ENCODE measurements at regions not wholly inside any gene's neighbourhood (a gene's known extent, or its start where the extent isn't known, plus 50 kb on each side); places are given as distances from the start of the nearest gene placed in this dataset.

DNA sequence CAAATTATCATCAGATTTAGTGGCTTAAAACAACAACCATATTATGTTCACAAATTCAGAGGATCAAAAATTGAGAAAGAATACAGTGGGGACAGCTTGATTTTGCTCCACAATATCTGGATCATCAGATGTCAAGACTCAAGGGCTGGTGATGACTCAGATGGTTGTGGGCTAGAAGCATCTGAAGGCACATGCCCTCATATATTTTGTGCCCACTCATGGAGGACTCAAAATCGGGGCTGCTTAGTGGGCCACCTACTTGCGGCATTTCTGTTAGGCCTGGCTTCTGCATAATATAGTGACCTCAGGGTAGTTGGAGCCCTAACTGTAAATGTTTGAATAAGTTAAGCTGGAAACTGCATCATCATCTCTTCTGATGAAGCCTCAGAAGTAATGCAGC lies 584.5 kb downstream of the SLC16A7 start:
- in situ Hi-C loops (cut with HindIII; ENCODE audit: low pct_ligation_motif_present, low sequenced_read_pairs): no loop called here
- H3K4me3 ChIP-seq (ENCODE audit: low read depth, low read length): no peak overlapping the region
- H3K27ac ChIP-seq: no peak overlapping the region
- H3K36me3 ChIP-seq (replicated peaks): no peaks in the 10 kb centered on the region
- DNase-seq: no peak
- no peaks in the 10 kb centered on the region for H3K27me3 ChIP-seq (replicated peaks)
- TF ChIP-seq, protein P1, sequence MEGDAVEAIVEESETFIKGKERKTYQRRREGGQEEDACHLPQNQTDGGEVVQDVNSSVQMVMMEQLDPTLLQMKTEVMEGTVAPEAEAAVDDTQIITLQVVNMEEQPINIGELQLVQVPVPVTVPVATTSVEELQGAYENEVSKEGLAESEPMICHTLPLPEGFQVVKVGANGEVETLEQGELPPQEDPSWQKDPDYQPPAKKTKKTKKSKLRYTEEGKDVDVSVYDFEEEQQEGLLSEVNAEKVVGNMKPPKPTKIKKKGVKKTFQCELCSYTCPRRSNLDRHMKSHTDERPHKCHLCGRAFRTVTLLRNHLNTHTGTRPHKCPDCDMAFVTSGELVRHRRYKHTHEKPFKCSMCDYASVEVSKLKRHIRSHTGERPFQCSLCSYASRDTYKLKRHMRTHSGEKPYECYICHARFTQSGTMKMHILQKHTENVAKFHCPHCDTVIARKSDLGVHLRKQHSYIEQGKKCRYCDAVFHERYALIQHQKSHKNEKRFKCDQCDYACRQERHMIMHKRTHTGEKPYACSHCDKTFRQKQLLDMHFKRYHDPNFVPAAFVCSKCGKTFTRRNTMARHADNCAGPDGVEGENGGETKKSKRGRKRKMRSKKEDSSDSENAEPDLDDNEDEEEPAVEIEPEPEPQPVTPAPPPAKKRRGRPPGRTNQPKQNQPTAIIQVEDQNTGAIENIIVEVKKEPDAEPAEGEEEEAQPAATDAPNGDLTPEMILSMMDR (IDR thresholded peaks at IDR 0.05; ENCODE audit: low read depth, low read length, missing control alignments): no peak

DNA sequence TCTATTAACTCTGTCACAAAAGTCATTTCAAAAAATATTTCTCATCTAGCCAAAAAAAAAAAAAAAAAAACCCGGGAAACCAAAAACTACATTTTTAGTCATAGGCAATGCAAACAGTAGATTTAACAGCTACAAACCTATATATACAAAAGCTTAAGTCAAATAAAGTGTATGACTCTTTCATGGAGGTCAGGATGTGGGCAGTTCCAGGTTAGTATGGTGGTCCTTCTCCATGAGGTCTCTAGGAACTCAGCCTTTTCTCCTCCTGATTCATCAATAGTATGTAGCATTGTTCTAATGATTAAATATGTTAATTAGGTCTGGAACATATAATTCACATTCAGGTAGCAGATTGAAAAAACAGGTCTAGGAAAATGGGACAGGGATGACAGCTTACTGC lies 586.5 kb downstream of the SLC16A7 start:
- TF ChIP-seq, protein P1 (IDR thresholded peaks at IDR 0.05; ENCODE audit: low read depth, low read length, missing control alignments): no peak
- Histone ChIP-seq H3K36me3 (replicated peaks) (no peaks in the 10 kb centered on the region), H3K4me3 (ENCODE audit: low read depth, low read length) (no peak overlapping the region), H3K27me3 (replicated peaks) (no peaks in the 10 kb centered on the region), H3K27ac (no peak overlapping the region)
- in situ Hi-C loops (cut with HindIII; ENCODE audit: low pct_ligation_motif_present, low sequenced_read_pairs): no loop called here
- no peak for DNase-seq

DNA sequence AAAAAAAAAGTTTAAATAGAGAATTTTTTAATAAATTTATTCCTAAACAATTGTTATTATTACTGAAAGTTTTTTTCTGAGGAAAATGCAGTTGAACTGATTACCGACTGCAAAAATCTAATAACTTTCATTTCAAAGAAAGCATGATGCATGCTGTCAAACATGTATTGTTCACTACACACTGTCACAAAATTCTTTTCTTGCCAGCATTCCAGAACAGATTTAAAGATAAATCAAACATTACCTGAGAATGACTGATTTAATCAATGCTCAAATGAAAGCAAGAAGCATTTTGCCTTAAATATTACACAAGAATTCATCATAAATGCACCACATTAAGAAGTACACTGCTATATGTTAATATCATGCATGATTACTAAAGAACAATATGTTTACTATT lies 588.3 kb downstream of the SLC16A7 start:
- no peak overlapping the region for H3K27ac ChIP-seq
- in situ Hi-C loops (cut with HindIII; ENCODE audit: low pct_ligation_motif_present, low sequenced_read_pairs): no loop called here
- TF ChIP-seq, protein P1 (IDR thresholded peaks at IDR 0.05; ENCODE audit: low read depth, low read length, missing control alignments): no peak
- no peak overlapping the region for H3K4me3 ChIP-seq (ENCODE audit: low read depth, low read length)
- H3K27me3 ChIP-seq (replicated peaks): no peaks in the 10 kb centered on the region
- H3K36me3 ChIP-seq (replicated peaks): no peaks in the 10 kb centered on the region
- DNase-seq: no peak

DNA sequence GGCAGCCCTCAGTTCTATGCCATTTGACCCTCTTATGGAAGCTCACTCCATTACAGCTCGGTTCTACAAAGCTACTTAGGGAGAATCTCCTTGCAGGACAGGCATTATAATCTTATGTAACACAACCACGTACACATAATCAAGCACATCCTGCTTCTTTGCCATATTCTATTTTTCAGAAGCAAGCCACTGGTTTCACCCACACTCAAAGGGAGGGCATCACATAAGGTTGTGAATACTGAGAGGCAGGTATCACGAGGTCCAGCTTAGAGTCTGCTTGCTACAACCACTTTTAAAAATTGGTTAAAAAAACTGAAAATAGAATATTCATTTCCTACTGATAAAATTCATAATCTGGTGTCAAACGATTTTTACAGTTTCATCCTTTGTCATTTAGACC lies 589.2 kb downstream of the SLC16A7 start:
- in situ Hi-C loops (cut with HindIII; ENCODE audit: low pct_ligation_motif_present, low sequenced_read_pairs): no loop called here
- H3K27ac ChIP-seq: no peak overlapping the region

DNA sequence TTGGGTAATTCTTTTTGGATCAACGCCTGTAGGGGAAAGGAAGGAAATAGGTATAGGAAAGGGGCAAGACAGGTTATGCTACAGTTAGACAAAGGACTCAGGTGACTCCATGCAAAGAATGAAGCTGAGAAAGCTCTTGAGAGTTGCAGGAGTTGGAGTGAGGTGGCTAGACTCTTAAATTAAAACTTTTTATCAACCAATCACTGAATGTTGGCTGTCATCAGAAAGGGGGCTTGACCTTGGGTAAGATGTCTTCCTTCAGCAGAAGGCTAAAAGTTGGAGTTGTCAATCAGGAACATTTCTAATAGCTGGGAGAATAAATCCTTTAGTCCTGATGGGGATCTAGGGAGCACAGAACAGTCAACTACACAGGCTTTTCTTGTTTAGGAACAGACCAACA lies 595.4 kb downstream of the SLC16A7 start:
- Histone ChIP-seq H3K36me3 (replicated peaks) (no peaks in the 10 kb centered on the region), H3K27ac (no peak overlapping the region), H3K27me3 (replicated peaks) (no peaks in the 10 kb centered on the region), H3K4me3 (ENCODE audit: low read depth, low read length) (no peak overlapping the region)
- DNase-seq: no peak
- TF ChIP-seq, protein P1 (IDR thresholded peaks at IDR 0.05; ENCODE audit: low read depth, low read length, missing control alignments): no peak
- in situ Hi-C loops (cut with HindIII; ENCODE audit: low pct_ligation_motif_present, low sequenced_read_pairs): no loop called here

More for the DNA sequence above, 589.2 kb downstream of the SLC16A7 start:
- DNase-seq: no peak
- H3K27me3 ChIP-seq (replicated peaks): no peaks in the 10 kb centered on the region
- TF ChIP-seq, protein P1 (IDR thresholded peaks at IDR 0.05; ENCODE audit: low read depth, low read length, missing control alignments): no peak
- no peaks in the 10 kb centered on the region for H3K36me3 ChIP-seq (replicated peaks)
- H3K4me3 ChIP-seq (ENCODE audit: low read depth, low read length): no peak overlapping the region

DNA sequence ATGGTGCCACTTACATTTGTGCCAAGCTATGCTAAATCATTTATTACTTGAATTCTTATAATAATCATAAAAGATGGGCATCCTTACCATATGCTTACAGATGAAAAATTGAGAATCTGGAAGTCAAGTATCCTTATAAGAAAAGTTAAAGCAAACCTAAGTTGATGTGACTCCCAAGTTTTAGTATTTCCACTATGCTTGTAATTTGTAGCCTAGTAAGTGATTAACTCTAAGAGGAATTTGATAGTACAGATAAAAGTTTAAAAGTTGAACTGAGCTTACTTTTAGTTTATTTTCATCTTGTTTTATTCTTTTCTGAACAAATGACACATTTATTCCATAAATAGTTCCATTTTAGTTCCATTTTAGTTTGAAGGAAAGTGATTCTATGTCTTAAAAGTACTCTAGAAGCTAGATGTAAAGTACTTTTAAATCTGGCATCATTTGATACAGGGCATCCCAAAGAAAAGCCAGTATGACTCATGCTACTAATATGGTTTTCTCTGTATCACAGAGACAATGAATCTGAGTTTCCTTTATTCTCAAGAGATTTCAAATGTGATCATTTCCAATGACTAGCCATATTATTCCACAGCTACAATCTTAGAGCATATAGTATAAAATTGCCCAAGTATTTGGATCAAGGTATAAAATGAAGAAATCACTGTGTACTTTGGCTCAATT lies 596.0 kb downstream of the SLC16A7 start:
- TF ChIP-seq, protein P1 (IDR thresholded peaks at IDR 0.05; ENCODE audit: low read depth, low read length, missing control alignments): no peak
- in situ Hi-C loops (cut with HindIII; ENCODE audit: low pct_ligation_motif_present, low sequenced_read_pairs): no loop called here
- DNase-seq: no peak
- Histone ChIP-seq H3K4me3 (ENCODE audit: low read depth, low read length) (no peak overlapping the region), H3K27ac (no peak overlapping the region), H3K27me3 (replicated peaks) (no peaks in the 10 kb centered on the region), H3K36me3 (replicated peaks) (no peaks in the 10 kb centered on the region)

All from brain microvascular endothelial cell (primary cell).